ENCODE measurements at regions not wholly inside any gene's neighbourhood (a gene's known extent, or its start where the extent isn't known, plus 50 kb on each side); places are given as distances from the start of the nearest gene placed in this dataset.

- Mint-ChIP-seq H3K4me3 (no peak overlapping the region), H3K27me3 (ENCODE audit: low read depth, poor library complexity) (no peaks in the 10 kb centered on the region), H3K4me1 (peaks cover 12% of the 10 kb centered on the region), H3K36me3 (ENCODE audit: low read depth) (no peaks in the 10 kb centered on the region), H3K27ac (peak overlapping the region; percentile 60), H3K9me3 (peaks cover 4% of the 10 kb centered on the region)
- no peak for TF ChIP-seq CTCF (IDR thresholded peaks at IDR 0.05)
- DNase-seq = no peak
Observed at GRCh38 chr7:114243646-114244045, 171.0 kb upstream of the FOXP2 start.

GRCh38 chr7:114242992-114243507 is 171.6 kb upstream of the FOXP2 start:
- no peaks in the 10 kb centered on the region for H3K36me3 Mint-ChIP-seq (ENCODE audit: low read depth)
- TF ChIP-seq CTCF (IDR thresholded peaks at IDR 0.05) = no peak
- no peaks in the 10 kb centered on the region for H3K27me3 Mint-ChIP-seq (ENCODE audit: low read depth, poor library complexity)
- H3K4me3 Mint-ChIP-seq = peak overlapping the region; percentile 49
- H3K27ac Mint-ChIP-seq = peak overlapping the region; percentile 6
- peaks cover 12% of the 10 kb centered on the region for H3K4me1 Mint-ChIP-seq
- H3K9me3 Mint-ChIP-seq = peaks cover 3% of the 10 kb centered on the region
- DNase-seq = no peak

GRCh38 chr7:114229246-114229645 is 185.4 kb upstream of the FOXP2 start:
- no peak for TF ChIP-seq CTCF (IDR thresholded peaks at IDR 0.05)
- Mint-ChIP-seq H3K4me1 (no peaks in the 10 kb centered on the region), H3K9me3 (peaks cover 3% of the 10 kb centered on the region), H3K27me3 (ENCODE audit: low read depth, poor library complexity) (peaks cover 3% of the 10 kb centered on the region), H3K4me3 (no peak overlapping the region), H3K36me3 (ENCODE audit: low read depth) (no peaks in the 10 kb centered on the region), H3K27ac (no peak overlapping the region)
- DNase-seq = no peak

GRCh38 chr7:114225784-114226183 is 188.8 kb upstream of the FOXP2 start:
- DNase-seq = no peak
- Mint-ChIP-seq H3K4me1 (no peaks in the 10 kb centered on the region), H3K4me3 (no peak overlapping the region), H3K27ac (no peak overlapping the region), H3K27me3 (ENCODE audit: low read depth, poor library complexity) (peaks cover 2% of the 10 kb centered on the region), H3K9me3 (no peaks in the 10 kb centered on the region), H3K36me3 (ENCODE audit: low read depth) (no peaks in the 10 kb centered on the region)
- no peak for TF ChIP-seq CTCF (IDR thresholded peaks at IDR 0.05)

- no peak for DNase-seq
- no peaks in the 10 kb centered on the region for H3K4me1 Mint-ChIP-seq
- TF ChIP-seq CTCF (IDR thresholded peaks at IDR 0.05) = no peak
- H3K9me3 Mint-ChIP-seq = no peaks in the 10 kb centered on the region
- no peaks in the 10 kb centered on the region for H3K36me3 Mint-ChIP-seq (ENCODE audit: low read depth)
- peaks cover 2% of the 10 kb centered on the region for H3K27me3 Mint-ChIP-seq (ENCODE audit: low read depth, poor library complexity)
- H3K27ac Mint-ChIP-seq = no peak overlapping the region
- H3K4me3 Mint-ChIP-seq = no peak overlapping the region
Observed at GRCh38 chr7:114218283-114218682, 196.3 kb upstream of the FOXP2 start.

GRCh38 chr7:114217026-114217806 is 197.4 kb upstream of the FOXP2 start:
- H3K4me1 Mint-ChIP-seq = no peaks in the 10 kb centered on the region
- TF ChIP-seq CTCF (IDR thresholded peaks at IDR 0.05) = no peak
- no peak overlapping the region for H3K4me3 Mint-ChIP-seq
- no peak overlapping the region for H3K27ac Mint-ChIP-seq
- DNase-seq = no peak
- peaks cover 2% of the 10 kb centered on the region for H3K27me3 Mint-ChIP-seq (ENCODE audit: low read depth, poor library complexity)
- H3K36me3 Mint-ChIP-seq (ENCODE audit: low read depth) = no peaks in the 10 kb centered on the region
- H3K9me3 Mint-ChIP-seq = no peaks in the 10 kb centered on the region
